Bronchial epithelial cell (primary cell): ENCODE measurements at regions not wholly inside any gene's neighbourhood (a gene's known extent, or its start where the extent isn't known, plus 50 kb on each side); places are given as distances from the start of the nearest gene placed in this dataset.

Experiments
- DNase-seq: peaks from one replicate; pipeline ENCODE4 v3.0.0-alpha.2; 2010; ENCODE audit warnings: low read depth
- FAIRE-seq: peaks from 2 replicates; lab custom pipeline; 2011; peaks lifted over from hg19 to GRCh38; lab: Jason Lieb, UNC
- H3K27me3 ChIP-seq: 2 replicates; pipeline ENCODE4 v1.5.1; 2011; ENCODE audit warnings: low read length; ENCODE audit not compliant: control insufficient read depth, insufficient read depth
- H3K36me3 ChIP-seq: 2 replicates; pipeline ENCODE4 v1.5.1; 2011; ENCODE audit warnings: low read length; ENCODE audit not compliant: control insufficient read depth, insufficient read depth
- H3K4me3 ChIP-seq: 2 replicates; pipeline ENCODE4 v1.5.1; 2011; ENCODE audit warnings: mild to moderate bottlenecking, low read depth, low read length, control low read depth
- CTCF ChIP-seq: IDR thresholded peaks from 2 replicates; pipeline ENCODE4 v1.5.1; 2011; ENCODE audit warnings: mild to moderate bottlenecking, moderate library complexity, low read length, control low read depth, inconsistent platforms; ENCODE audit not compliant: insufficient read depth, severe bottlenecking

- DNase-seq (no peak), FAIRE-seq (no peak)
- no peak overlapping the region for H3K4me3 ChIP-seq
- no peak for TF ChIP-seq CTCF
- no peaks in the 10 kb centered on the region for H3K36me3 ChIP-seq
- no peaks in the 10 kb centered on the region for H3K27me3 ChIP-seq
These were observed 74.7 kb upstream of the SYN2 start for GRCh38 chr3:11929531-11929930.

GRCh38 chr3:11930084-11930483, 74.1 kb upstream of the SYN2 start:
- DNase-seq (no peak), FAIRE-seq (no peak)
- Histone ChIP-seq H3K27me3 (no peaks in the 10 kb centered on the region), H3K36me3 (no peaks in the 10 kb centered on the region), H3K4me3 (no peak overlapping the region)
- no peak for TF ChIP-seq CTCF

GRCh38 chr3:11932636-11933035, 71.6 kb upstream of the SYN2 start:
- H3K4me3 ChIP-seq = no peak overlapping the region
- FAIRE-seq (no peak), DNase-seq (no peak)
- H3K27me3 ChIP-seq = no peaks in the 10 kb centered on the region
- no peak for TF ChIP-seq CTCF
- no peaks in the 10 kb centered on the region for H3K36me3 ChIP-seq

- TF ChIP-seq CTCF = no peak
- no peaks in the 10 kb centered on the region for H3K27me3 ChIP-seq
- no peak overlapping the region for H3K4me3 ChIP-seq
- H3K36me3 ChIP-seq = no peaks in the 10 kb centered on the region
- DNase-seq (no peak), FAIRE-seq (no peak)
These were observed 70.7 kb upstream of the SYN2 start for GRCh38 chr3:11933529-11933928.

- no peak overlapping the region for H3K4me3 ChIP-seq
- DNase-seq (peak; percentile 48), FAIRE-seq (no peak)
- no peaks in the 10 kb centered on the region for H3K27me3 ChIP-seq
- TF ChIP-seq CTCF = peak; percentile 77
- no peaks in the 10 kb centered on the region for H3K36me3 ChIP-seq
These were observed 60.0 kb upstream of the SYN2 start for GRCh38 chr3:11944052-11944673.

GRCh38 chr3:11948331-11948730, 55.9 kb upstream of the SYN2 start:
- no peak for TF ChIP-seq CTCF
- H3K27me3 ChIP-seq = no peaks in the 10 kb centered on the region
- no peaks in the 10 kb centered on the region for H3K36me3 ChIP-seq
- FAIRE-seq (no peak), DNase-seq (no peak)
- H3K4me3 ChIP-seq = no peak overlapping the region
